Retinal pigment epithelial cell (primary cell): ENCODE measurements at regions not wholly inside any gene's neighbourhood (a gene's known extent, or its start where the extent isn't known, plus 50 kb on each side); places are given as distances from the start of the nearest gene placed in this dataset.
"Not testable (repeated sequence)": the region's sequence is repeated elsewhere in the genome, so short reads cannot be mapped to it uniquely, and the experiment has no call there.

Experiments used
- DNase-seq: peaks from one replicate; pipeline ENCODE4 v3.0.0-alpha.2; 2010; ENCODE audit warnings: low read depth
- H3K4me3 ChIP-seq: 2 replicates; pipeline ENCODE4 v1.5.1; 2011; ENCODE audit warnings: mild to moderate bottlenecking, low read length, control low read depth, moderate library complexity
- CTCF ChIP-seq: conservative IDR thresholded peaks from 2 replicates; pipeline ENCODE4 v1.5.1; 2011; ENCODE audit warnings: low read depth, low read length, control low read depth, inconsistent platforms

GRCh38 chr2:192438239-192438638 lies 243.5 kb upstream of the TMEFF2 start:
- DNase-seq: no peak
- TF ChIP-seq CTCF: no peak
- H3K4me3 ChIP-seq: no peak overlapping the region

- no peak overlapping the region for H3K4me3 ChIP-seq
- DNase-seq: peak; percentile 16
- no peak for TF ChIP-seq CTCF
These were observed 242.9 kb upstream of the TMEFF2 start for GRCh38 chr2:192437653-192438052.

- H3K4me3 ChIP-seq: no peak overlapping the region
- DNase-seq: no peak
- TF ChIP-seq CTCF: no peak
These were observed 229.5 kb upstream of the TMEFF2 start for GRCh38 chr2:192424243-192424642.

GRCh38 chr2:192419786-192420185 lies 225.1 kb upstream of the TMEFF2 start:
- no peak for DNase-seq
- no peak for TF ChIP-seq CTCF
- H3K4me3 ChIP-seq: no peak overlapping the region

- no peak for TF ChIP-seq CTCF
These were observed 221.3 kb upstream of the TMEFF2 start for GRCh38 chr2:192416060-192416459.

GRCh38 chr2:192414794-192415193 lies 220.1 kb upstream of the TMEFF2 start:
- TF ChIP-seq CTCF: no peak

More at GRCh38 chr2:192416060-192416459, 221.3 kb upstream of the TMEFF2 start:
- no peak overlapping the region for H3K4me3 ChIP-seq
- no peak for DNase-seq

GRCh38 chr2:192413812-192414681 lies 219.3 kb upstream of the TMEFF2 start:
- H3K4me3 ChIP-seq: no peak overlapping the region
- no peak for TF ChIP-seq CTCF
- no peak for DNase-seq

More at GRCh38 chr2:192414794-192415193, 220.1 kb upstream of the TMEFF2 start:
- no peak for DNase-seq
- no peak overlapping the region for H3K4me3 ChIP-seq

GRCh38 chr2:192412866-192413265 lies 218.1 kb upstream of the TMEFF2 start:
- H3K4me3 ChIP-seq, DNase-seq: not testable (repeated sequence)
